GM21515 (cell line): ENCODE measurements at regions not wholly inside any gene's neighbourhood (a gene's known extent, or its start where the extent isn't known, plus 50 kb on each side); places are given as distances from the start of the nearest gene placed in this dataset.
"Not testable (repeated sequence)": the region's sequence is repeated elsewhere in the genome, so short reads cannot be mapped to it uniquely, and the experiment has no call there.

ENCODE experiments used
- ATAC-seq: cut with Tn5 transposase; IDR thresholded peaks from one replicate; pipeline ENCODE4 v1.9.1; 2021; ENCODE audit not compliant: unreplicated experiment

DNA sequence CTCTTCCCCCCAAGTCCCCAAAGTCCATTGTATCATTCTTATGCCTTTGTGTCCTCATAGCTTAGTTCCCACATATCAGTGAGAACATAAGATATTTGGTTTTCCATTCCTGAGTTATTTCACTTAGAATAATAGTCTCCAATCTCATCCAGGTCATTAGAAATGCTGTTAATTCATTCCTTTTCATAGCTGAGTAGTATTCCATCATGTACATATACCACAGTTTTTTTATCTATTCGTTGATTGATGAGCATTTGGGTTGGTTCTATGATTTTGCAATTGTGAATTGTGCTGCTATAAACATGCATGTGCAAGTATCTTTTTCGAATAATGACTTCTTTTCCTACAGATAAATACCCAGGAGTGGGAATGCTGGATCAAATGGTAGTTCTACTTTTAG, 359.6 kb downstream of the ADAMTS20 start:
- not testable (repeated sequence) for ATAC-seq

DNA sequence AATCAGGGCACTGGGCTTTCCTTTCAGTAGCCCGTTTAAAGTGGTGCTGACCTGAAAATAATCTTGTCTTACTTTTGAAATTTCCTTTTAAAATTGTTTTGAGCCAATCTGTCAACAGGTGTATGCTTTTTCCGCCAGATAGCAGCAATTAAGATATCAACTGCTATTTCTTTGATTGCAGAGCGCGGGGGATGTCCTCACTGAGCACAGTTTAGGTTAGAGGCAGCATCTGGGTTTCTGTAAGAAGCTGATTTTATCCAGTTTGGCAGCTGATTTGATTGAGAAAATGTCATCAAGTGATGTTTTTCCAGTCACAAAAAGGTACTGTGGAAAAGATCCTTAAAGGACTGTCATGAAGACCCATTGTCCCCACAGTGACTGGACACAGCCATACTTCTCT, 371.8 kb downstream of the ADAMTS20 start:
- ATAC-seq = no peak

DNA sequence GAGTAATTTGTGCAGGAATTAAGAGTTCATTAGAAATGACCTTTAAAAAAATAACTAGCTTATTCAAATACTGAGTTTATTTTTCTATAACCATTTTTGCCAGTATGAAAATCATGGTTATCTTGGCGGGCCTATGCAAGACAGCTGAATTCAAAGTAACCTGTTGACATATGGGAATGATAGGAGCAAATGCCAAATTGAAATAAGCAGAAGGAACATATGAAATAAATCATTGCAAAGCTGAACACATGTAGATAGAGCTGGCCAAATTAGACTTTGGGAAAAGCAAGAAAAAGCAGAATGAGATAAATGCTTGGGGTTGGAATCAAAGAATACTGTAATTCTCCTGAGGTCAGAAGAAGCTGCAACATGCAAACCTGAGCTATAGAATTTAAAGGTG, 372.5 kb downstream of the ADAMTS20 start:
- no peak for ATAC-seq

GRCh38 chr12:43177276-43177675, 374.7 kb downstream of the ADAMTS20 start:
- ATAC-seq = no peak

DNA sequence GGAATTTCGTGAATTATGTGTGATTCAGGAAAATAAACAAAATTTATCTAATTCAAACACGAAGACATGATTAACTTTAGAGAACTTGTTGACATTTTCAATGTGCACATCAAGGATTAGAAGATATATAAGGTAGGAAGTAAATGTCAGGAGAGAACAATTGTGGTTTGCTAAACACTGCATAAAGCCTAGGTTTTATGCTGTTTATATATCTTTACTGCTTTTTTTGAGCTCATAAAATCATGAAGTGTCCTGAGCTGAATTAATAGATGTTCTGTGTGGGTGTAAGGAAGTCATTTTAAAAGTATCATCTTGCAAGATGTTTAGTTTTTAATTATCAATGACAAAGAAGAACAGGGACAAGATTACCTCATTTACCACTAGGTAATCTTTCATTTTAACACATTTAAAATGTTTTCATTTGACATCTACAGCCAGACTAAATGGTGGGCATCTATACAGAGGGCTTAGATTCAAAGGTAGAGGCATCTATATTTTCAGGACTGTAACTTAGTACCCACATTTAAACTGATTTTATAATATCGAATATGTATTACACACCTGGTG, 382.8 kb downstream of the ADAMTS20 start:
- no peak for ATAC-seq

DNA sequence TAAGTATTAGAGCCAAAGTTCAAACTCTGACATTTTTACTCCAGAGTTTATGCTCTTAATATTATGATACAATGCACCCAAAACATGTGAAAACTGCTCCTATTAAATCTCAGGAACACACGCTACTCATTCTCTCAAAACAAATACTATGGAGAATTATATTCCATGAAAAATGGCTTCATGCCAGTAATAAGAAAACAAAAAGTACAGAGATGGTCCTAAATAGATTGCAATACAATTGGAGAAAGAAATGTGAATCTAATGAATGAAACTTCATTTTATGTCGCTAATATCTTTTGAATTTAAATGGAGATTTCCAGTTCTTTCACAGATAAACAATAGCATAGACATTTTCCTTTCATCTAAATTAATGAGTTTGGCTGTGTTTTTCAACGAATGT, 384.3 kb downstream of the ADAMTS20 start:
- no peak for ATAC-seq

DNA sequence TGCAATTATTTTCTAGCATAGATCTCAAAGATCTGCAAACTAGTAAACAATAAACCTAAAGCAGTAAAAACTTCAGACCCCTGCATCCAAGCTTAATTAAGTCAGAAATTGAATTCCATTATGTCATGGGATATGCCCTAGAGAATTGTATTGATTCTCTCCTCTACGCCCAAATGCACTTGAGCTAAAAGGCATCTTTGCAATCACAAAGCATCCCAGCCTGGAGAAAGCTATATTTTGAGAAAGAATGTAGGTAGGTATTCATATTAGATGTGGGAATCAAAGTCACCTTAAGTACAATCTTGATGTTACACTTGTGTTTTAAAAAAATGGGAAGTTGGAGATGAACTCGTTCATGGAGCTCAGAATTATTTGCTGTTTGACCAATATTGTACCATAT, 386.7 kb downstream of the ADAMTS20 start:
- no peak for ATAC-seq

GRCh38 chr12:43162138-43162537, 389.9 kb downstream of the ADAMTS20 start:
- no peak for ATAC-seq

- no peak for ATAC-seq
Observed at GRCh38 chr12:43159506-43159905, 392.5 kb downstream of the ADAMTS20 start.

DNA sequence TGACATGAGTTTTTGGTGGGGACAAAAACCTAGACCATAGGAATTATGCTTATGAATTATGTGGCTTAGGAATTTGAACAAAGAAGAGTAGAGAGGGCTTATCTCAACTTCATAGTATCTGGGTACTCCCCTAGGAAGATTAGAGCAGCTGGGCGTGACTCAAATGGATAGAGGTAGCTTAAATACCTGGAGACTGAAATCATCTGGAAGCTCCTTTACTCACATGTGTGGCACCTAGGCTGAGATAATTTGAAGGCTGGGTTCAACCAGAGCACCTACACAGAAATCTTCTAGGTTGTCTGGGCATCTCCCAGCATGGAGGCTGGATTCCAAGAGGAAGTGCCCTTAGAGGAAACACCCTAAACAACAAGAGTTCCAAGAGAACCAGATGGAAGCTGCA, 393.9 kb downstream of the ADAMTS20 start:
- ATAC-seq = no peak

GRCh38 chr12:43155376-43155775, 396.6 kb downstream of the ADAMTS20 start:
- ATAC-seq = no peak

DNA sequence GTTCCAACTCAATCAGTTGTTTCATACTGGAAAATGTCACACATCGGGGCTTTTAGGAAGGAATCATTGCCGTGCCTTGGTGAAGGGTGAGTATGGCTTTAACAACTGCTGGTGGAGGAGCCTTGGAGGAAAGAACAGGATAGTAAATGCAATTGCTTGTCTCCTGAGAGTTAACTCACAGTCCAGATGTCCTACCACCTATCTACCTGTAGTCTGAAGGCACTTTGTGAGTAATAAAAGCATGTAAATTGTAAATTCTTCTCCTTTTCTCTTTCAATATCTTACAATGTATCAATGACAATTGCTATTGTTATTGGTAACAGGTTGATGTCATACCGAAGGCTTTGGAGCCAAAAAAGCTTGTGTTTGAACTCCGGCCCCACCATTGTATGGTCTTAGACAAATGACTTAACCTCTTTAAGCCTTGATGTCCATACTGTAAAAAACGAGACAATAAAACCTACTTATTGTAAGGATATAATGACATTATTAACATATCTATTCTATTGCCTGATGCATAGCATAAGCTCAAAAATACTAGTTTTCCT, 397.4 kb downstream of the ADAMTS20 start:
- no peak for ATAC-seq

DNA sequence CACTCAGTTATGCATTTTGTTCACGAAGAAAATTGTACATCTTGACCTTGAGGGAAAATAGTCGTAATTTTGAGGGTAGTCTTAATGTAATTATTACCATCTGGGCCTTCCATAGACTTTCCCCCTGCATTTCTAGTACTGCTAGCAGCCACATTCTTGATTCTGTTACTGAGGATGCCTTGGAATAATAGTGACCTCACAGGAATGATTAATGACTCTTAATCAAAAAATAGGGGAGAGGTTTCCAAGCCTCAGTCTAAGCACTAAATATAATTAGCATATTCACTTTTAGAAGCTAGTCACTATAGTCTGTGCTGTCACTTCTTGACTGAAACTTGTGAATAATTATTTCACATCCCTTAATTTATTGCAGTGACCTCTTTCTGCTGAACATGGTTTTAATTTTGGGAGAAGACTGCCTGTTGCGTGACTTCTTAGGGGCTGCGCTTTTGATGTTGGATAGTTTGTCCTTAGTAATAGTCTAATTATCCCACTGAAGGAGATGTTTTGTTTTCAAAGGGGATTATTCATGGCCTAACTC, 400.5 kb downstream of the ADAMTS20 start:
- no peak for ATAC-seq

DNA sequence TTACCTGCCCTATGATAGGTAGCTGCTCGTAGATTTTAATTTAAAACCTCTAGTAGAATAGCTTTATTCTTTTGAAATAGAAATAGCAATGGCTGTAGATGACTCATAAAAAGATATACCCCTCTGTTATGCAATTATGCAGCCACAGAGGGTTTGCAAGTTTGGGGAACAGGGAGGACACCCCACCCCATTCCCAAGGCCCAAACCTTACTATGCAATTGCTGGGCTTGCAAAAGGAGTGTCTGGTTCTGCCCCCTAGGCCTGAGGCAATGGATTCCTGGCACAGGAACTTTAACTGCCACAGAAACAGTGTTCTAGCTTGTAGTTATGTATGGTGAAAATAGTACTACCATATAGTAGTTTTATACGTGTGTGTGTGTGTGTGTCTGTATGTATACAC, 403.3 kb downstream of the ADAMTS20 start:
- no peak for ATAC-seq

- ATAC-seq = no peak
Observed at GRCh38 chr12:43147878-43148277, 404.1 kb downstream of the ADAMTS20 start.

DNA sequence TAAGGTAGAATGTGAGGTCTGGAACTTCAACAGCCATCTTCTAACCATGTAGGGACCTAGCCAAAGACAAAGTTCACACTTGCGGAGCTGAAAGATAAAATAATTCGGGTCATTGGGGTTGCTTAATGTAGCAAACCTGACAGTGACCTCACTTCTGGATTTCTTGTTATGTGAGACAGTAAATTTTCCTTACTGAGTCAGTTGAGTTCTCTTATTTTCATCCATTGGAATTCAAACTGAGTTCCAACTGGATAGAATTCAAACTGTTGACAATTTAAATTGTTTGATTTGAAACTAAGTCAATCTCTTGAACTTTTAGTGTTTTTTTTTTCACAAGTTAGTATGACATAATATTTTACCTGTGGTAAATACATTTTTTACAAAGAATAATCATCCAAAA, 406.5 kb downstream of the ADAMTS20 start:
- ATAC-seq = no peak

- no peak for ATAC-seq
Observed at GRCh38 chr12:43143278-43143677, 408.7 kb downstream of the ADAMTS20 start.

GRCh38 chr12:43132291-43132690, 419.7 kb downstream of the ADAMTS20 start:
- no peak for ATAC-seq

DNA sequence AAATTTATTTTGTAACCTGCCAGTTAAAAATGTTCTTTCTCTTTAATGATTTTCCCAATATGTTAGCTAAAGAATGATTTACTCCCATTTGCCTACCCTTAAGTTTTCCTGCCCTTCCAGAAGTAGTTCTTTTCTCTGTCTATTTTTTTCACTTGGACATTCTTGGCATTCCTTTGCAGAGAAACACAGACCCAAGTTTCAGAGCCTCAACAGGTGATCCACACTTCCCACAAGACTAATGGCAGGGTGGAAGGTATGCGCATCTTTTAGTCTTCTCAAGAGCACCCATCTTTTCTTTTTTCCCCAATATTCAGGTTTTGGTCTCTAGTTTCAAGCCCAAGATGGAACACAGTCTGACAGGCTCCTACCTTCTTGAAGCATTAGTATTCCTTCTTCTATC, 420.7 kb downstream of the ADAMTS20 start:
- no peak for ATAC-seq

DNA sequence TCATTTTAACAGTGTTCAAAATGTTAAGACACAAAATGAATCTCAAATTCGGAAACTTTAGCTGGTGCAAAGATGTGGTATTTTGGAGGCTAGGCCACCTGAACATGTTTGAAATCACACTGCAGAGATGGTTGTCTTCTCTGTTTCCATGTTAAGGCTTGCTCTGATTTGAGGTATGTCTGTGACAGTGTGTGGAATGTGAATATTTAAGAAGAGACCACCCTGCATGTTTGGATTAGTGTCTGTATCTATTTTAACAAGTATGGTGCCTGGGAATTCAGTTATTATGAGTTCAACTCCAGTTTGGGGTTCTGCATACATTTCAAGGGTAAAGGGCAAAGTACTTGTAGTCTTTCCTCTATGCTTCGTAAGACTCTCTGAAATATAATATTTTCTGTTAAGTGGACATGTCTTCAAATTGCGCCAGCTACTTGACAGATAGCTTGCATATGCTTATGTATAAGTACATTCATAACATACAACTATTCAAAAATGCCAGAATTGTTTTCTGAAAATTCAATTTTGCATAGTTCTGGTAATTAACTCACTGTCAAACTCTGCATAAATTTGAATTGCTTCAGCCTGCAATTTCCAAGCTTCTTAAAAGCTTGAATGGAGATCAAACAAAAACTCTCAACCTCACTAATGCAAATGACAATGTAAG, 424.0 kb downstream of the ADAMTS20 start:
- no peak for ATAC-seq

GRCh38 chr12:43126652-43127375, 425.2 kb downstream of the ADAMTS20 start:
- no peak for ATAC-seq

- no peak for ATAC-seq
Observed at GRCh38 chr12:43123461-43123860, 428.5 kb downstream of the ADAMTS20 start.
